K562 (cell line): ENCODE measurements at regions not wholly inside any gene's neighbourhood (a gene's known extent, or its start where the extent isn't known, plus 50 kb on each side); places are given as distances from the start of the nearest gene placed in this dataset.

Source experiments
- ATAC-seq: fragments of 200-7000 bp; cut with Tn5 transposase; 3 replicates; pipeline ENCODE4 v1.9.1; 2020; ENCODE audit warnings: moderate library complexity
- BruUV-seq: library from RNA; stranded (reverse); fragments of 400-500 nt; replicated peaks from 2 replicates; lab custom pipeline; 2021; lab: Mats Ljungman, UMichigan
- CTCF ChIA-PET: fragments of 300-600 bp; formaldehyde crosslinking; extraction: SDS; loops from one replicate; lab custom pipeline; 2021; ENCODE audit warnings: low intra/inter-chr PET ratio; lab: Yijun Ruan, JAX
- POLR2A ChIA-PET: fragments of 300-600, 350-650 bp; sonication (Branson Sonifier 250); formaldehyde crosslinking; extraction: SDS; loops from one replicate; lab custom pipeline; 2021; ENCODE audit warnings: antibody characterized with exemption, inconsistent platforms; lab: Yijun Ruan, JAX
- DNase-seq, 4 experiments: peaks; one replicate each; pipeline versions ENCODE4 v3.0.0 to v3.0.0-alpha.2; 2011 to 2018; ENCODE audit warnings: low spot score in 3 of 4, mixed read lengths in 3 of 4; ENCODE audit errors: extremely low read depth in 1 of 4
- FAIRE-seq: peaks from 2 replicates; lab custom pipeline; 2011; peaks lifted over from hg19 to GRCh38; lab: Jason Lieb, UNC
- H2AFZ ChIP-seq: 2 replicates; pipeline ENCODE4 v1.6.0; 2011; ENCODE audit warnings: low read depth, low read length, control low read depth, inconsistent platforms
- H3K27ac ChIP-seq: fragments of 200-600 bp; 3 replicates; pipeline ENCODE4 v1.8.0; 2011; ENCODE audit warnings: low read depth, mild to moderate bottlenecking, control low read depth, inconsistent platforms, low read length, moderate library complexity, mixed read lengths; ENCODE audit errors: extremely low read depth
- H3K27me3 ChIP-seq, 2 experiments: fragments of 300-600 bp in 1 of 2; 2 replicates in 1 of 2; 3 replicates in 1 of 2; pipeline versions ENCODE4 v1.6.0 to v1.8.0; 2011; ENCODE audit warnings: inconsistent platforms in 2 of 2, low read length in 2 of 2, mild to moderate bottlenecking in 1 of 2, mixed read lengths in 1 of 2, moderate library complexity in 1 of 2; ENCODE audit not compliant: control insufficient read depth in 2 of 2, insufficient read depth in 2 of 2
- H3K36me3 ChIP-seq: fragments of 300-600 bp; 3 replicates; pipeline ENCODE4 v1.8.0; 2011; ENCODE audit warnings: mild to moderate bottlenecking, low read length, inconsistent platforms; ENCODE audit not compliant: control insufficient read depth, insufficient read depth
- H3K4me1 ChIP-seq, 2 experiments: fragments of 200-600 bp in 1 of 2; replicated peaks in 1 of 2; 2 replicates in 1 of 2; 3 replicates in 1 of 2; pipeline versions ENCODE4 v1.5.1 to v1.8.0; 2011; ENCODE audit warnings: inconsistent platforms in 2 of 2, low read length in 2 of 2, mild to moderate bottlenecking in 1 of 2, mixed read lengths in 1 of 2, moderate library complexity in 1 of 2; ENCODE audit not compliant: control insufficient read depth in 2 of 2, insufficient read depth in 2 of 2
- H3K4me2 ChIP-seq: 2 replicates; pipeline ENCODE4 v1.6.1; 2011; ENCODE audit warnings: low read length, control low read depth, inconsistent platforms, mixed read lengths; ENCODE audit not compliant: insufficient read depth
- H3K4me3 ChIP-seq: fragments of 200-600 bp; sonication (generic), shearing (Covaris generic); 2 replicates; pipeline ENCODE4 v1.5.1; 2016; ENCODE audit warnings: control low read depth, inconsistent platforms
- H3K79me2 ChIP-seq: fragments of 200-600 bp; 3 replicates; pipeline ENCODE4 v1.8.0; 2011; ENCODE audit warnings: low read length, inconsistent platforms; ENCODE audit not compliant: control insufficient read depth, insufficient read depth
- H3K9ac ChIP-seq, 2 experiments: 2 replicates each; pipeline versions ENCODE4 v1.6.0 to v1.6.1; 2011; ENCODE audit warnings: low read depth in 2 of 2, low read length in 2 of 2, control low read depth in 1 of 2, inconsistent platforms in 1 of 2, mild to moderate bottlenecking in 1 of 2, mixed read lengths in 1 of 2; ENCODE audit not compliant: insufficient read depth in 1 of 2
- H3K9me1 ChIP-seq: one replicate; pipeline ENCODE4 v1.6.0; 2011; ENCODE audit warnings: inconsistent platforms, mild to moderate bottlenecking, low read length, moderate library complexity; ENCODE audit not compliant: control insufficient read depth, insufficient read depth
- H3K9me3 ChIP-seq: replicated peaks from 2 replicates; pipeline ENCODE4 v1.5.1; 2011; ENCODE audit warnings: low read depth, low read length, inconsistent platforms; ENCODE audit not compliant: control insufficient read depth, insufficient read depth
- H4K20me1 ChIP-seq: replicated peaks from 2 replicates; pipeline ENCODE4 v1.6.1; 2011; ENCODE audit warnings: low read length, inconsistent platforms, mixed read lengths; ENCODE audit not compliant: control insufficient read depth, insufficient read depth
- ASH1L ChIP-seq: fragments of 450-650 bp; IDR thresholded peaks from 2 replicates; pipeline ENCODE4 v1.6.1; 2018; ENCODE audit warnings: borderline replicate concordance, mild to moderate bottlenecking, low read depth; ENCODE audit not compliant: partially characterized antibody
- CXXC5 ChIP-seq: fragments of 250-450 bp; sonication (Bioruptor Pico); IDR thresholded peaks from 2 replicates; pipeline ENCODE4 v1.8.0; 2022; ENCODE audit warnings: inconsistent platforms, mild to moderate bottlenecking, moderate library complexity
- MTA2 ChIP-seq: fragments of 450-650 bp; IDR thresholded peaks from 2 replicates; pipeline ENCODE4 v1.6.1; 2016; ENCODE audit warnings: low read depth
- NR2C2 ChIP-seq, 2 experiments: fragments of 200-800 bp in 1 of 2; sonication (Bioruptor generic) in 1 of 2; sonication (generic) in 1 of 2; formaldehyde crosslinking in 1 of 2; IDR thresholded peaks; 2 replicates each; pipeline versions ENCODE4 v1.6.1 to v1.8.0; 2016 to 2022; ENCODE audit warnings: mild to moderate bottlenecking in 1 of 2, missing compliant biosample characterization in 1 of 2, missing genetic modification characterization in 1 of 2, missing genetic modification reagents in 1 of 2
- ZFP1 ChIP-seq: fragments of 450-650 bp; formaldehyde crosslinking; IDR thresholded peaks from 2 replicates; pipeline ENCODE4 v1.4.0; 2020; ENCODE audit warnings: mild to moderate bottlenecking, mixed read lengths
- ZNF175 ChIP-seq: fragments of 200-800 bp; sonication (Bioruptor generic); IDR thresholded peaks from 2 replicates; pipeline ENCODE4 v1.6.1; 2016; ENCODE audit warnings: low read depth, mild to moderate bottlenecking, missing genetic modification characterization, missing compliant biosample characterization
- ZNF766 ChIP-seq: fragments of 200-800 bp; sonication (Bioruptor generic); conservative IDR thresholded peaks from 2 replicates; pipeline ENCODE4 v1.6.1; 2016; ENCODE audit warnings: missing genetic modification characterization, missing compliant biosample characterization
- ZZZ3 ChIP-seq: fragments of 450-650 bp; IDR thresholded peaks from 2 replicates; pipeline ENCODE4 v1.6.1; 2016; ENCODE audit warnings: antibody characterized with exemption, mild to moderate bottlenecking, moderate library complexity
- WGBS: fragments of 100-300 bp; shearing (Covaris generic); methylation state at CpG from one replicate; pipeline ENCODE4 v1.1.6; 2016; ENCODE audit warnings: low coverage, mixed read lengths; ENCODE audit not compliant: insufficient coverage; ENCODE audit errors: missing lambda C conversion rate; 5-methylcytosine and 5-hydroxymethylcytosine counted together
- in situ Hi-C: fragments of 300-500 bp; cut with MboI; formaldehyde crosslinking; loops from 4 replicates; pipeline ENCODE4 v1.15.0; 2018; ENCODE audit warnings: inconsistent platforms, mixed read lengths
- intact Hi-C: fragments of 100-400 bp; cut with micrococcal nuclease; formaldehyde crosslinking; loops from 2 replicates; pipeline ENCODE4 v1.14.2; 2022
- TF ChIP-seq, protein P1 (sequence below): fragments of 450-650 bp; conservative IDR thresholded peaks from 2 replicates; pipeline ENCODE4 v1.6.1; 2016; ENCODE audit warnings: missing genetic modification characterization, low read depth, mild to moderate bottlenecking, control low read depth, missing compliant biosample characterization
- TF ChIP-seq, protein P2 (sequence below): fragments of 250-450 bp; sonication (Bioruptor Pico); IDR thresholded peaks from 2 replicates; pipeline ENCODE4 v1.8.0; 2021; ENCODE audit warnings: borderline replicate concordance, mild to moderate bottlenecking, moderate library complexity; ENCODE audit not compliant: poor library complexity, severe bottlenecking
- TF ChIP-seq, protein P3 (sequence below): fragments of 450-650 bp; formaldehyde crosslinking; conservative IDR thresholded peaks from 2 replicates; pipeline ENCODE4 v1.4.0; 2022; ENCODE audit warnings: mild to moderate bottlenecking, missing genetic modification characterization
- TF ChIP-seq, protein P4 (sequence below): fragments of 450-650 bp; IDR thresholded peaks from 2 replicates; pipeline ENCODE4 v1.6.1; 2017; ENCODE audit warnings: antibody characterized with exemption
- TF ChIP-seq, protein P5 (sequence below), 2 experiments: IDR thresholded peaks; 2 replicates each; pipeline ENCODE4 v1.6.1; 2012; ENCODE audit warnings: improper control_type of control experiment in 2 of 2, low read depth in 2 of 2, low read length in 2 of 2, borderline replicate concordance in 1 of 2

DNA sequence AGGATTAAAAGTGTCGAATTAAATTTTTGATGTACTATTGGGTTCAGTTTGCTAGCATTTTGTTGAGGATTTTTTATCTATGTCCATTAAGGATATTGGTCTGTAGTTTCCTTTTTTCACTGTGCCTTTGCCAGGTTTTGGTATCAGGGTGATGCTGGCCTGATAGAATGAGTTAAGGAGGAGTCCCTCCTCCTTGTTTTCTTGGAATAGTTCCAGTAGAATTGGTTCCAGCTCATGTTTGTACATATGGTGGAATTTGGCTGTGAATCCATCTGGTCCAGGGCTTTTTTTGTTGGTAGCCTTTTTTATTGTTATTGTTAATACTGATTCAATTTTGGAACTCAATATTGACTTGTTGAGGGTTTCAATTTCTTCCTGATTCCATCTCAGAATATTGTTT lies 141.8 kb downstream of the SIM1 start (continued):
- TF ChIP-seq, protein P1, sequence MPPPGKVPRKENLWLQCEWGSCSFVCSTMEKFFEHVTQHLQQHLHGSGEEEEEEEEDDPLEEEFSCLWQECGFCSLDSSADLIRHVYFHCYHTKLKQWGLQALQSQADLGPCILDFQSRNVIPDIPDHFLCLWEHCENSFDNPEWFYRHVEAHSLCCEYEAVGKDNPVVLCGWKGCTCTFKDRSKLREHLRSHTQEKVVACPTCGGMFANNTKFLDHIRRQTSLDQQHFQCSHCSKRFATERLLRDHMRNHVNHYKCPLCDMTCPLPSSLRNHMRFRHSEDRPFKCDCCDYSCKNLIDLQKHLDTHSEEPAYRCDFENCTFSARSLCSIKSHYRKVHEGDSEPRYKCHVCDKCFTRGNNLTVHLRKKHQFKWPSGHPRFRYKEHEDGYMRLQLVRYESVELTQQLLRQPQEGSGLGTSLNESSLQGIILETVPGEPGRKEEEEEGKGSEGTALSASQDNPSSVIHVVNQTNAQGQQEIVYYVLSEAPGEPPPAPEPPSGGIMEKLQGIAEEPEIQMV (tag), result no peak

DNA sequence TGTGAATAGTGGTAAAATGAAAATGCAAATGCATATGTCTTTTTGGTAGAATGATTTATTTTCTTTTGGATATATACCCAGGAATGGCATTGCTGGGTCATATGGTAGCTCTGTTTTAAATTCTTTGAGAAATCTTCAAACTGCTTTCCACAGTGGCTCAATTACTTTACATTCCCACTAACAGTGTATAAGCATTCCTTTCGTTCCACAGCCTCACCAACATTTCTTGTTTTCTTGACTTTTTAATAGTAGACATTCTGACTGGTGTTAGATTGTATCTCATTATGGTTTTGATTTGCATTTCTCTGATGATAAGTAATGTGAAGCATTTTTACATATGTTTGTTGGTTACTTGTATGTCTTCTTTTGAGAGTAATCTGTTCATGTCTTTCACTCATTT lies 144.0 kb downstream of the SIM1 start:
- 0% methylated on average over 1 of the region's 1 CpG for WGBS
- no peak overlapping the region for H3K27ac ChIP-seq
- no peak for ATAC-seq
- ChIA-PET CTCF (no interaction called here), POLR2A (no interaction called here)
- H3K4me3 ChIP-seq, result no peak overlapping the region
- H2AFZ ChIP-seq, result no peak overlapping the region
- in situ Hi-C loops, result no loop called here
- no peaks in the 10 kb centered on the region for H3K79me2 ChIP-seq
- intact Hi-C loops, result no loop called here
- H3K9me1 ChIP-seq, result no peaks in the 10 kb centered on the region
- no peak for FAIRE-seq
- H3K27me3 ChIP-seq, result no peaks in the 10 kb centered on the region
- BruUV-seq, result no TSS peak
- no peak for DNase-seq
- H3K9ac ChIP-seq, result no peak overlapping the region
- no peaks in the 10 kb centered on the region for H3K9me3 ChIP-seq
- no peaks in the 10 kb centered on the region for H4K20me1 ChIP-seq
- no peaks in the 10 kb centered on the region for H3K4me1 ChIP-seq
- H3K36me3 ChIP-seq, result no peaks in the 10 kb centered on the region
- no peak overlapping the region for H3K4me2 ChIP-seq
- TF ChIP-seq ZFP1 (CRISPR knock-in tag), result no peak
- no peak for TF ChIP-seq CXXC5 (CRISPR knock-in tag)
- TF ChIP-seq, protein P2, sequence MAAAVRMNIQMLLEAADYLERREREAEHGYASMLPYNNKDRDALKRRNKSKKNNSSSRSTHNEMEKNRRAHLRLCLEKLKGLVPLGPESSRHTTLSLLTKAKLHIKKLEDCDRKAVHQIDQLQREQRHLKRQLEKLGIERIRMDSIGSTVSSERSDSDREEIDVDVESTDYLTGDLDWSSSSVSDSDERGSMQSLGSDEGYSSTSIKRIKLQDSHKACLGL, result no peak
- no peak for TF ChIP-seq ASH1L
- TF ChIP-seq, protein P3, sequence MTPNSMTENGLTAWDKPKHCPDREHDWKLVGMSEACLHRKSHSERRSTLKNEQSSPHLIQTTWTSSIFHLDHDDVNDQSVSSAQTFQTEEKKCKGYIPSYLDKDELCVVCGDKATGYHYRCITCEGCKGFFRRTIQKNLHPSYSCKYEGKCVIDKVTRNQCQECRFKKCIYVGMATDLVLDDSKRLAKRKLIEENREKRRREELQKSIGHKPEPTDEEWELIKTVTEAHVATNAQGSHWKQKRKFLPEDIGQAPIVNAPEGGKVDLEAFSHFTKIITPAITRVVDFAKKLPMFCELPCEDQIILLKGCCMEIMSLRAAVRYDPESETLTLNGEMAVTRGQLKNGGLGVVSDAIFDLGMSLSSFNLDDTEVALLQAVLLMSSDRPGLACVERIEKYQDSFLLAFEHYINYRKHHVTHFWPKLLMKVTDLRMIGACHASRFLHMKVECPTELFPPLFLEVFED (CRISPR knock-in tag), result no peak
- TF ChIP-seq NR2C2 (CRISPR knock-in tag; IDR thresholded peaks at IDR 0.05), result no peak
- TF ChIP-seq NR2C2 (tag; IDR thresholded peaks at IDR 0.05), result no peak
- TF ChIP-seq ZZZ3, result no peak
- TF ChIP-seq, protein P4, sequence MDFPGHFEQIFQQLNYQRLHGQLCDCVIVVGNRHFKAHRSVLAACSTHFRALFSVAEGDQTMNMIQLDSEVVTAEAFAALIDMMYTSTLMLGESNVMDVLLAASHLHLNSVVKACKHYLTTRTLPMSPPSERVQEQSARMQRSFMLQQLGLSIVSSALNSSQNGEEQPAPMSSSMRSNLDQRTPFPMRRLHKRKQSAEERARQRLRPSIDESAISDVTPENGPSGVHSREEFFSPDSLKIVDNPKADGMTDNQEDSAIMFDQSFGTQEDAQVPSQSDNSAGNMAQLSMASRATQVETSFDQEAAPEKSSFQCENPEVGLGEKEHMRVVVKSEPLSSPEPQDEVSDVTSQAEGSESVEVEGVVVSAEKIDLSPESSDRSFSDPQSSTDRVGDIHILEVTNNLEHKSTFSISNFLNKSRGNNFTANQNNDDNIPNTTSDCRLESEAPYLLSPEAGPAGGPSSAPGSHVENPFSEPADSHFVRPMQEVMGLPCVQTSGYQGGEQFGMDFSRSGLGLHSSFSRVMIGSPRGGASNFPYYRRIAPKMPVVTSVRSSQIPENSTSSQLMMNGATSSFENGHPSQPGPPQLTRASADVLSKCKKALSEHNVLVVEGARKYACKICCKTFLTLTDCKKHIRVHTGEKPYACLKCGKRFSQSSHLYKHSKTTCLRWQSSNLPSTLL, result no peak
- TF ChIP-seq MTA2, result no peak
- TF ChIP-seq, protein P5, sequence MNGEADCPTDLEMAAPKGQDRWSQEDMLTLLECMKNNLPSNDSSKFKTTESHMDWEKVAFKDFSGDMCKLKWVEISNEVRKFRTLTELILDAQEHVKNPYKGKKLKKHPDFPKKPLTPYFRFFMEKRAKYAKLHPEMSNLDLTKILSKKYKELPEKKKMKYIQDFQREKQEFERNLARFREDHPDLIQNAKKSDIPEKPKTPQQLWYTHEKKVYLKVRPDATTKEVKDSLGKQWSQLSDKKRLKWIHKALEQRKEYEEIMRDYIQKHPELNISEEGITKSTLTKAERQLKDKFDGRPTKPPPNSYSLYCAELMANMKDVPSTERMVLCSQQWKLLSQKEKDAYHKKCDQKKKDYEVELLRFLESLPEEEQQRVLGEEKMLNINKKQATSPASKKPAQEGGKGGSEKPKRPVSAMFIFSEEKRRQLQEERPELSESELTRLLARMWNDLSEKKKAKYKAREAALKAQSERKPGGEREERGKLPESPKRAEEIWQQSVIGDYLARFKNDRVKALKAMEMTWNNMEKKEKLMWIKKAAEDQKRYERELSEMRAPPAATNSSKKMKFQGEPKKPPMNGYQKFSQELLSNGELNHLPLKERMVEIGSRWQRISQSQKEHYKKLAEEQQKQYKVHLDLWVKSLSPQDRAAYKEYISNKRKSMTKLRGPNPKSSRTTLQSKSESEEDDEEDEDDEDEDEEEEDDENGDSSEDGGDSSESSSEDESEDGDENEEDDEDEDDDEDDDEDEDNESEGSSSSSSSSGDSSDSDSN (IDR thresholded peaks at IDR 0.05; ENCODE audit: borderline replicate concordance in 1 of 2, low read depth in 2 of 2, low read length in 2 of 2), result no peak
- TF ChIP-seq ZNF175 (CRISPR knock-in tag), result no peak
- TF ChIP-seq ZNF766 (CRISPR knock-in tag), result no peak
